OCI-LY7 (cell line): ENCODE measurements at regions not wholly inside any gene's neighbourhood (a gene's known extent, or its start where the extent isn't known, plus 50 kb on each side); places are given as distances from the start of the nearest gene placed in this dataset.

Experiments
- BruUV-seq: library from RNA; stranded (reverse); fragments of 400-500 nt; replicated peaks from 2 replicates; lab custom pipeline; 2021; lab: Mats Ljungman, UMichigan
- CTCF ChIA-PET: fragments of 300-600 bp; sonication (Branson Sonifier 250); formaldehyde crosslinking; loops from one replicate; lab custom pipeline; 2022; ENCODE audit warnings: antibody characterized with exemption; ENCODE audit not compliant: unreplicated experiment; lab: Charles Lee
- POLR2A ChIA-PET: fragments of 300-600 bp; sonication (Branson Sonifier 250); formaldehyde crosslinking; loops from one replicate; lab custom pipeline; 2022; ENCODE audit warnings: antibody characterized with exemption; lab: Charles Lee
- DNase-seq: peaks from one replicate; pipeline ENCODE4 v3.0.0-alpha.2; 2015; ENCODE audit warnings: low spot score
- H2AFZ ChIP-seq: fragments of 200-600 bp; sonication (generic), shearing (Covaris generic); 2 replicates; pipeline ENCODE4 v1.6.1; 2014; ENCODE audit warnings: mild to moderate bottlenecking, antibody characterized with exemption, low read length, moderate library complexity
- H3K27ac ChIP-seq: fragments of 200-600 bp; sonication (generic); 2 replicates; pipeline ENCODE4 v1.5.1; 2014; ENCODE audit warnings: mixed run types, low read depth, mild to moderate bottlenecking, moderate library complexity, low read length, inconsistent platforms; ENCODE audit not compliant: poor library complexity, severe bottlenecking
- H3K36me3 ChIP-seq: fragments of 200-600 bp; sonication (generic); 2 replicates; pipeline ENCODE4 v1.6.1; 2014; ENCODE audit warnings: mild to moderate bottlenecking, antibody characterized with exemption, low read length, moderate library complexity, mixed read lengths; ENCODE audit not compliant: insufficient read depth
- H3K4me1 ChIP-seq: fragments of 200-600 bp; sonication (generic); 2 replicates; pipeline ENCODE4 v1.5.1; 2014; ENCODE audit warnings: mild to moderate bottlenecking, low read length; ENCODE audit not compliant: insufficient read depth, poor library complexity, severe bottlenecking
- H3K4me2 ChIP-seq: fragments of 200-600 bp; sonication (generic); 2 replicates; pipeline ENCODE4 v1.6.1; 2014; ENCODE audit warnings: mild to moderate bottlenecking, low read length
- H3K4me3 ChIP-seq: fragments of 200-600 bp; sonication (generic); 2 replicates; pipeline ENCODE4 v1.5.1; 2014; ENCODE audit warnings: mild to moderate bottlenecking, low read depth, low read length; ENCODE audit not compliant: poor library complexity, severe bottlenecking
- H3K79me2 ChIP-seq: fragments of 200-600 bp; sonication (generic); 2 replicates; pipeline ENCODE4 v1.6.1; 2016; ENCODE audit warnings: low read depth, mild to moderate bottlenecking, low read length, moderate library complexity, mixed read lengths; ENCODE audit not compliant: insufficient read depth
- H3K9me2 ChIP-seq: fragments of 200-600 bp; sonication (generic); 2 replicates; pipeline ENCODE4 v1.6.1; 2016; ENCODE audit warnings: mild to moderate bottlenecking, low read length, mixed read lengths; ENCODE audit not compliant: insufficient read depth
- H3K9me3 ChIP-seq: fragments of 200-600 bp; sonication (generic); 2 replicates; pipeline ENCODE4 v1.6.1; 2014; ENCODE audit warnings: mild to moderate bottlenecking, mixed run types, low read length, mixed read lengths
- H4K20me1 ChIP-seq: fragments of 200-600 bp; sonication (generic); 2 replicates; pipeline ENCODE4 v1.6.1; 2014; ENCODE audit warnings: mild to moderate bottlenecking, antibody characterized with exemption, low read length, moderate library complexity, mixed read lengths; ENCODE audit not compliant: insufficient read depth
- EZH2phosphoT487 ChIP-seq: fragments of 200-600 bp; sonication (generic); IDR thresholded peaks from 2 replicates; pipeline ENCODE4 v1.6.1; 2018; ENCODE audit warnings: low read depth, borderline replicate concordance, mild to moderate bottlenecking, mixed run types, antibody characterized with exemption, low read length, moderate library complexity, mixed read lengths
- intact Hi-C: fragments of 100-400 bp; cut with micrococcal nuclease; formaldehyde crosslinking; loops from one replicate; pipeline ENCODE4 v1.10.0; 2022; ENCODE audit not compliant: unreplicated experiment
- TF ChIP-seq, protein P1 (sequence below): fragments of 200-600 bp; sonication (generic); conservative IDR thresholded peaks from 2 replicates; pipeline ENCODE4 v1.5.1; 2014; ENCODE audit warnings: mild to moderate bottlenecking, antibody characterized with exemption, low read length, moderate library complexity, mixed read lengths

DNA sequence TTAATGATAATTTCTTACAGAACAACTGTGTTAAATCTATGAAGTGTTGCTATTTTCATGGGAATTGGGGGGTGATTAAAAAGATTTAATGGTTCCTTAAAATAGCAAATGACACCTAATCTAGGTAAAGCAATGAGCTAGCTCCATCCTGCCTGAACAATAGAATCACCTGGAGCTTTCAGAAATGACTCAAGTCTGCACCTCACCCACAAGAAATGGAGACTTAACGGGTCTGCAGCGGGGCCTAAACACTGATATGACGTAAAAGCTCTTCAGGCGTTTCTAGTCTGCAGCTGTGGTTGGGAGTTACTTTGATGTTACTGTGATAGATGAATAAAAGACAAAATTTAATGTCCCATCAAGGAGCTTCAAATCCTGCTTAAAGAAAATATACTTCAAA is 328.2 kb downstream of the RND3 start:
- Histone ChIP-seq H3K79me2 (no peaks in the 10 kb centered on the region), H3K9me3 (no peaks in the 10 kb centered on the region), H3K4me3 (no peak overlapping the region), H3K9me2 (no peaks in the 10 kb centered on the region), H3K4me1 (no peaks in the 10 kb centered on the region), H3K4me2 (no peak overlapping the region), H2AFZ (no peak overlapping the region), H3K36me3 (no peaks in the 10 kb centered on the region), H4K20me1 (no peaks in the 10 kb centered on the region), H3K27ac (no peak overlapping the region)
- intact Hi-C loops = no loop called here
- no peak for DNase-seq
- BruUV-seq = no TSS peak
- CTCF ChIA-PET = no interaction called here
- no peak for TF ChIP-seq EZH2phosphoT487
- TF ChIP-seq, protein P1, sequence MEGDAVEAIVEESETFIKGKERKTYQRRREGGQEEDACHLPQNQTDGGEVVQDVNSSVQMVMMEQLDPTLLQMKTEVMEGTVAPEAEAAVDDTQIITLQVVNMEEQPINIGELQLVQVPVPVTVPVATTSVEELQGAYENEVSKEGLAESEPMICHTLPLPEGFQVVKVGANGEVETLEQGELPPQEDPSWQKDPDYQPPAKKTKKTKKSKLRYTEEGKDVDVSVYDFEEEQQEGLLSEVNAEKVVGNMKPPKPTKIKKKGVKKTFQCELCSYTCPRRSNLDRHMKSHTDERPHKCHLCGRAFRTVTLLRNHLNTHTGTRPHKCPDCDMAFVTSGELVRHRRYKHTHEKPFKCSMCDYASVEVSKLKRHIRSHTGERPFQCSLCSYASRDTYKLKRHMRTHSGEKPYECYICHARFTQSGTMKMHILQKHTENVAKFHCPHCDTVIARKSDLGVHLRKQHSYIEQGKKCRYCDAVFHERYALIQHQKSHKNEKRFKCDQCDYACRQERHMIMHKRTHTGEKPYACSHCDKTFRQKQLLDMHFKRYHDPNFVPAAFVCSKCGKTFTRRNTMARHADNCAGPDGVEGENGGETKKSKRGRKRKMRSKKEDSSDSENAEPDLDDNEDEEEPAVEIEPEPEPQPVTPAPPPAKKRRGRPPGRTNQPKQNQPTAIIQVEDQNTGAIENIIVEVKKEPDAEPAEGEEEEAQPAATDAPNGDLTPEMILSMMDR = no peak
- POLR2A ChIA-PET = interaction anchor here (1.0 kb wide), 1 partner anchor 10 kb away, joined by 3 read pairs; no protein-coding TSS in a partner anchor

DNA sequence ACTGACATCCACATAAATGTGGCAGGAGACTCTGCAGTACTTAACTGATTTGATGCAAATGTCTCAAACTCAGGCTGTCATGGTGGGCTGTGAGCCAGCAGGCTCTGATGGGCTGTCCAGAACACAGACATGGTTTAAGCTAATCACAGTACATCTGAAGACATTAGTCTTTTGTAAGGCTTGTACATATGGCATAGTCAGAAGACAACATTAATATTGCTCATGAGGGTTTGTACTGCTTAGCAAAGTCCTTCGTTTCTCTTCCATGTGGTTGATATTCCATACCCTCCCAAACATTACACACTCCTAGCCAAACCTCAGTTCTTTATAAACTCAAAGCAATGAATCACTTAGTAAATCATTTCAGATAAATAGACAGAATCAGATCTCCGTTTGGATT is 330.6 kb downstream of the RND3 start:
- H3K9me2 ChIP-seq = no peaks in the 10 kb centered on the region
- intact Hi-C loops = no loop called here
- ChIA-PET POLR2A (interaction anchor here (1.0 kb wide), 1 partner anchor 16 kb away, joined by 3 read pairs; no protein-coding TSS in a partner anchor), CTCF (no interaction called here)
- H3K4me3 ChIP-seq = no peak overlapping the region
- H3K36me3 ChIP-seq = no peaks in the 10 kb centered on the region
- no peaks in the 10 kb centered on the region for H3K79me2 ChIP-seq
- H3K4me1 ChIP-seq = no peaks in the 10 kb centered on the region
- DNase-seq = no peak
- no peak overlapping the region for H3K27ac ChIP-seq
- no TSS peak for BruUV-seq
- no peaks in the 10 kb centered on the region for H3K9me3 ChIP-seq
- TF ChIP-seq, protein P1 = no peak
- TF ChIP-seq EZH2phosphoT487 = no peak
- no peak overlapping the region for H2AFZ ChIP-seq
- no peak overlapping the region for H3K4me2 ChIP-seq
- H4K20me1 ChIP-seq = no peaks in the 10 kb centered on the region

DNA sequence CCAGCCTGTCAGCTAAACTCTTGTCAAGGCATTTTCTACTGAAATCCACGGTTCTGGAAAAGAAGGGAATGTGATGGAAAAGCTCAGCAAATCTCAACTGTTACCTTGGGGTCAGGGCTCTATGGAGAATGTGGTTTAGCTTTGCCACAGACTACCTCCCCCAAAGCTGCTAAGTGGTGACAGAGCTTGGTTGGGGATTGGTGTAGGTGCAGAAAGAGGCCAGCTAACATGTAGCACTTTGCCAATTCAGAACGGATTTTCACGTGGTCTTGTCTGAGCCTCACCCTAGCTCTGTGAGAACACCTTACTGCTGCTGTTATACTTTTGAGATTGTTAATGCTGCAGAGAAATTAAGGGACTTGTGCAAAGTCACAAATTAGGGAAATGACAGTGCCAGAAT is 331.1 kb downstream of the RND3 start:
- ChIA-PET POLR2A (no interaction called here), CTCF (no interaction called here)
- H3K4me1 ChIP-seq = no peaks in the 10 kb centered on the region
- H3K9me3 ChIP-seq = no peaks in the 10 kb centered on the region
- H3K79me2 ChIP-seq = no peaks in the 10 kb centered on the region
- no peaks in the 10 kb centered on the region for H3K9me2 ChIP-seq
- no peak for DNase-seq
- no peaks in the 10 kb centered on the region for H4K20me1 ChIP-seq
- no peaks in the 10 kb centered on the region for H3K36me3 ChIP-seq
- H3K4me2 ChIP-seq = no peak overlapping the region
- no peak overlapping the region for H3K27ac ChIP-seq
- no peak for TF ChIP-seq EZH2phosphoT487
- TF ChIP-seq, protein P1 = no peak
- intact Hi-C loops = no loop called here
- no peak overlapping the region for H2AFZ ChIP-seq
- no TSS peak for BruUV-seq
- no peak overlapping the region for H3K4me3 ChIP-seq
